ENCODE measurements at regions not wholly inside any gene's neighbourhood (a gene's known extent, or its start where the extent isn't known, plus 50 kb on each side); places are given as distances from the start of the nearest gene placed in this dataset.

DNA sequence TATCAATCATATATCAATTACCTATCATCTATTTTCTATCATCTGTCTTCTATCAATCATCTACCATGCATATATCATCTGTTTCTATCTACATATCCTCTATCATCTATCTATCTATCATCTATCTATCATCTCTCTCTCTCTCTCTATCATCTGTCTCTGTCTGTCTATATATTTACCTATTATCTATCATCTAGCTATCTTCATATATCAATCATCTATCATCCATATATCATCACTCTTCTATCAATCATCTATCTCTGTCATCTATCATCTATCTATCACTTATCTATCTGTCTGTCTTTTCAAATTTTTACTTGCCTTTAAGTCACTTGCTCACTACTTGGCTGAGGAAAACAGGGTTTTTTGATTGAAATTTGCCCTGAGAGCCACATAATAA, 592.3 kb downstream of the DCDC2C start:
- Histone ChIP-seq H3K79me2 (ENCODE audit: insufficient read depth, low read length) (no peaks in the 10 kb centered on the region), H3K4me1 (ENCODE audit: insufficient read depth, low read length) (no peaks in the 10 kb centered on the region), H4K20me1 (ENCODE audit: insufficient read depth, low read length) (no peaks in the 10 kb centered on the region), H3K4me2 (ENCODE audit: low read depth, low read length) (no peak overlapping the region), H3K9ac (ENCODE audit: insufficient read depth, low read depth, low read length) (no peak overlapping the region), H3K27ac (ENCODE audit: extremely low read length, insufficient read depth, low read length) (no peak overlapping the region), H3K9me3 (ENCODE audit: low read length) (peaks cover 47% of the 10 kb centered on the region), H3K36me3 (replicated peaks in 1 of 2; ENCODE audit: control insufficient read depth in 1 of 2, insufficient read depth in 2 of 2, low read length in 2 of 2) (no peaks in the 10 kb centered on the region), H2AFZ (ENCODE audit: low read length) (no peak overlapping the region), H3K4me3 (replicated peaks in 1 of 3; ENCODE audit: insufficient read depth in 1 of 3, low read depth in 2 of 3, low read length in 3 of 3) (no peak overlapping the region), H3K27me3 (ENCODE audit: control insufficient read depth in 1 of 2, insufficient read depth in 2 of 2, low read length in 2 of 2) (no peaks in the 10 kb centered on the region)
- FAIRE-seq (no peak), DNase-seq (ENCODE audit: low spot score) (no peak), ATAC-seq (no peak)
- ChIA-PET CTCF (ENCODE audit: low intra/inter-chr PET ratio, low total read pairs) (no interaction called here), POLR2A (no interaction called here)
- no TSS peak for BruUV-seq (replicated peaks)
- TF ChIP-seq TARDBP (CRISPR knock-in tag; IDR thresholded peaks at IDR 0.05), result no peak
- no peak for TF ChIP-seq SAFB2 (CRISPR knock-in tag; IDR thresholded peaks at IDR 0.05; ENCODE audit: borderline replicate concordance, low read depth)
- TF ChIP-seq ZNF678 (CRISPR knock-in tag; IDR thresholded peaks at IDR 0.05), result no peak
- TF ChIP-seq ZNF768 (CRISPR knock-in tag; IDR thresholded peaks at IDR 0.05), result no peak
- TF ChIP-seq NKX3-1 (CRISPR knock-in tag; IDR thresholded peaks at IDR 0.05), result no peak
- TF ChIP-seq ZNF362 (CRISPR knock-in tag; IDR thresholded peaks at IDR 0.05; ENCODE audit: borderline replicate concordance), result no peak
- TF ChIP-seq ZKSCAN8 (CRISPR knock-in tag; IDR thresholded peaks at IDR 0.05; ENCODE audit: borderline replicate concordance), result no peak
- TF ChIP-seq KDM3A (CRISPR knock-in tag; IDR thresholded peaks at IDR 0.05; ENCODE audit: low read depth), result no peak
- no peak for TF ChIP-seq CEBPB (IDR thresholded peaks at IDR 0.05; ENCODE audit: borderline replicate concordance, low read depth, low read length)
- TF ChIP-seq, protein P1, sequence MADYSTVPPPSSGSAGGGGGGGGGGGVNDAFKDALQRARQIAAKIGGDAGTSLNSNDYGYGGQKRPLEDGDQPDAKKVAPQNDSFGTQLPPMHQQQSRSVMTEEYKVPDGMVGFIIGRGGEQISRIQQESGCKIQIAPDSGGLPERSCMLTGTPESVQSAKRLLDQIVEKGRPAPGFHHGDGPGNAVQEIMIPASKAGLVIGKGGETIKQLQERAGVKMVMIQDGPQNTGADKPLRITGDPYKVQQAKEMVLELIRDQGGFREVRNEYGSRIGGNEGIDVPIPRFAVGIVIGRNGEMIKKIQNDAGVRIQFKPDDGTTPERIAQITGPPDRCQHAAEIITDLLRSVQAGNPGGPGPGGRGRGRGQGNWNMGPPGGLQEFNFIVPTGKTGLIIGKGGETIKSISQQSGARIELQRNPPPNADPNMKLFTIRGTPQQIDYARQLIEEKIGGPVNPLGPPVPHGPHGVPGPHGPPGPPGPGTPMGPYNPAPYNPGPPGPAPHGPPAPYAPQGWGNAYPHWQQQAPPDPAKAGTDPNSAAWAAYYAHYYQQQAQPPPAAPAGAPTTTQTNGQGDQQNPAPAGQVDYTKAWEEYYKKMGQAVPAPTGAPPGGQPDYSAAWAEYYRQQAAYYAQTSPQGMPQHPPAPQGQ (CRISPR knock-in tag; IDR thresholded peaks at IDR 0.05; ENCODE audit: borderline replicate concordance), result no peak
- TF ChIP-seq, protein P2, sequence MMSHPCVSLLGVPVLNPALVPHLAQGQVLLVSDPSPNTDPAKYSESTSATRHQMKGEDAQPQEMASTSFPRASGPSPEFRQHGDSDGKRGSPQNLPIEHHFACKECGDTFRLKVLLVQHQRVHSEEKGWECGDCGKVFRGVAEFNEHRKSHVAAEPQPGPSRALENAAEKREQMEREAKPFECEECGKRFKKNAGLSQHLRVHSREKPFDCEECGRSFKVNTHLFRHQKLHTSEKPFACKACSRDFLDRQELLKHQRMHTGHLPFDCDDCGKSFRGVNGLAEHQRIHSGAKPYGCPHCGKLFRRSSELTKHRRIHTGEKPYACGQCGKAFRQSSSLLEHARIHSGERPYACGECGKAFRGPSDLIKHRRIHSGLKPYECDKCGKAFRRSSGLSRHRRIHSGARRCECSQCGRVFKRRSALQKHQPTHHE (CRISPR knock-in tag; IDR thresholded peaks at IDR 0.05; ENCODE audit: borderline replicate concordance), result no peak
- no peak for TF ChIP-seq ZNF136 (CRISPR knock-in tag; IDR thresholded peaks at IDR 0.05; ENCODE audit: low read depth)
- intact Hi-C loops (cut with micrococcal nuclease; ENCODE audit: unreplicated experiment) (no loop called here), in situ Hi-C loops (cut with HindIII; ENCODE audit: extremely low pct_ligation_motif_present, low pct_unique_long_range_greater_than_20kb) (no loop called here)
